Right lobe of liver (tissue), 4 donors: ENCODE measurements at regions not wholly inside any gene's neighbourhood (a gene's known extent, or its start where the extent isn't known, plus 50 kb on each side); places are given as distances from the start of the nearest gene placed in this dataset.

Experiments used
- POLR2A ChIP-seq: fragments of 450-650 bp; IDR thresholded peaks from one replicate; pipeline ENCODE4 v1.6.1; 2017; ENCODE audit warnings: antibody characterized with exemption, mild to moderate bottlenecking
- TF ChIP-seq, protein P1 (sequence below), 4 donors: fragments of 200-600 bp in 3 of 4; fragments of 450-650 bp in 1 of 4; IDR thresholded peaks; one replicate each; pipeline versions ENCODE4 v1.5.1 to v1.8.0; 2016 to 2022; ENCODE audit warnings: antibody characterized with exemption in 4 of 4, mild to moderate bottlenecking in 2 of 4
- donor health status: DM: no; HTN: no; CAD: no.
- donor health status: DM: no; HTN: no; CAD: no.
- donor health status: DM: no; HTN: yes; CAD: no.

DNA sequence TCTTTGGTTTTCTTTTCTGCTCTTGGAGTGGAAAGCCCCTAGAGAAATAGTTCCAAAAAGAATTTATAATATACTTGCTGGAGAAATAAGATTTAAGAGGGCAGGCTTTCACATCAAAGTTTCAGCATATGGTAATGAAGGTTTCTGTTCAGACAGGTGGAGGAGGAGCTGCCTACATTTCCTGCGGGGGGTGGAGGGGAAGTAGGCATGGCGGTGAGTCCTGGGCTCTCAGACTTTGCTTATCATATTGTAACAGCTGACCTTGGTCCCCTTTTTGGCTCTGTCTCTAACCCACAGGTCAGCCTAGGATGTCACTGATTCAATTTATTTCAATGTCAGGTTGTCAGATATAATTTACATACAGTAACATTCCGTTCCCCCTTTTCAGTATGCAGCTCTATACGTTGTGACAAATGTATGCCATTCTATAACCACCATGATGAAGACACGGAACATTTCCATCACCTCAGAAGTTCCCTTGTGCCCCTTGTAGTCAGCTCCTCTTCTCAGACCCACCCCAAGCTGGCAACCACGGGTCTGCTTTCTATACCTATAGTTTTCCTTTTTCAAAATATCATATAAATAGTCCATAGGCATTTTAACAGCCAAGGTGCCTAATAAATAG is 77.6 kb upstream of the GGTLC1 start:
- TF ChIP-seq POLR2A: no peak
- TF ChIP-seq, protein P1, sequence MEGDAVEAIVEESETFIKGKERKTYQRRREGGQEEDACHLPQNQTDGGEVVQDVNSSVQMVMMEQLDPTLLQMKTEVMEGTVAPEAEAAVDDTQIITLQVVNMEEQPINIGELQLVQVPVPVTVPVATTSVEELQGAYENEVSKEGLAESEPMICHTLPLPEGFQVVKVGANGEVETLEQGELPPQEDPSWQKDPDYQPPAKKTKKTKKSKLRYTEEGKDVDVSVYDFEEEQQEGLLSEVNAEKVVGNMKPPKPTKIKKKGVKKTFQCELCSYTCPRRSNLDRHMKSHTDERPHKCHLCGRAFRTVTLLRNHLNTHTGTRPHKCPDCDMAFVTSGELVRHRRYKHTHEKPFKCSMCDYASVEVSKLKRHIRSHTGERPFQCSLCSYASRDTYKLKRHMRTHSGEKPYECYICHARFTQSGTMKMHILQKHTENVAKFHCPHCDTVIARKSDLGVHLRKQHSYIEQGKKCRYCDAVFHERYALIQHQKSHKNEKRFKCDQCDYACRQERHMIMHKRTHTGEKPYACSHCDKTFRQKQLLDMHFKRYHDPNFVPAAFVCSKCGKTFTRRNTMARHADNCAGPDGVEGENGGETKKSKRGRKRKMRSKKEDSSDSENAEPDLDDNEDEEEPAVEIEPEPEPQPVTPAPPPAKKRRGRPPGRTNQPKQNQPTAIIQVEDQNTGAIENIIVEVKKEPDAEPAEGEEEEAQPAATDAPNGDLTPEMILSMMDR (IDR thresholded peaks at IDR 0.05): no peak
